Medulla oblongata (tissue), 1 donor: ENCODE measurements at regions not wholly inside any gene's neighbourhood (a gene's known extent, or its start where the extent isn't known, plus 50 kb on each side); places are given as distances from the start of the nearest gene placed in this dataset.

Source experiments
- DNase-seq: peaks from one replicate; pipeline ENCODE4 v3.0.0-alpha.2; 2015; ENCODE audit errors: extremely low spot score

- DNase-seq, result no peak
Measured at GRCh38 chr3:132378-132777, 64.2 kb upstream of the CHL1 start.

- DNase-seq, result no peak
Measured at GRCh38 chr3:132904-133303, 63.7 kb upstream of the CHL1 start.

GRCh38 chr3:140748-141330 is 55.7 kb upstream of the CHL1 start:
- DNase-seq, result peak; percentile 12
